ENCODE measurements at regions not wholly inside any gene's neighbourhood (a gene's known extent, or its start where the extent isn't known, plus 50 kb on each side); places are given as distances from the start of the nearest gene placed in this dataset.

DNA sequence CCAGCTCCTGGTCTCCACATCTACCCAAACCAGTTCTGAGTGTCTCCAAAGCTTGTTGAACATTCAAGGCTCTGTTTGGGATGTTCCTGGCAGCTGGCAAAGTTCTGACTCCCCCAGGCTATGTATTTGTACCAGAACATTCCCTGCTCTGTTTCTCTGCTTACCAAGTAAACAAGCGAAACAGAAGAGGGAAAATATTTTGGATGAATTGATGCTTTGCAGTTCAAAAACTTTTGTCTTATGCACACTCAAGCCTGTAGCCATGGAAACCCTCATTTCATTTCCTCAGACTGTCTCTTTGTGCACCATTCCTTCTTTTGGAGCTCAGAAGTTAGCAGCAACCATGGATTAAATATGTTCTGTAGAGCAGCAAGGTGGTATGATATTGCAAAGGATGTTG lies 145.8 kb downstream of the ACTL7B start:
- ATAC-seq (no peak), DNase-seq (no peak)
- no peak for TF ChIP-seq CTCF (IDR thresholded peaks at IDR 0.05)
- H3K36me3 ChIP-seq = no peaks in the 10 kb centered on the region
- no peaks in the 10 kb centered on the region for H3K4me1 ChIP-seq
- no peak overlapping the region for H3K27ac ChIP-seq
- no peaks in the 10 kb centered on the region for H3K9me3 ChIP-seq
- no peaks in the 10 kb centered on the region for H3K27me3 ChIP-seq (ENCODE audit: low read depth)
- H3K4me3 ChIP-seq = no peak overlapping the region
- intact Hi-C loops (cut with DNase I) = no loop called here

GRCh38 chr9:108709126-108709525 lies 146.7 kb downstream of the ACTL7B start:
- ATAC-seq (no peak), DNase-seq (no peak)
- H3K4me3 ChIP-seq = no peak overlapping the region
- H3K36me3 ChIP-seq = no peaks in the 10 kb centered on the region
- H3K4me1 ChIP-seq = no peaks in the 10 kb centered on the region
- no peaks in the 10 kb centered on the region for H3K27me3 ChIP-seq (ENCODE audit: low read depth)
- H3K9me3 ChIP-seq = no peaks in the 10 kb centered on the region
- no peak for TF ChIP-seq CTCF (IDR thresholded peaks at IDR 0.05)
- intact Hi-C loops (cut with DNase I) = no loop called here
- H3K27ac ChIP-seq = no peak overlapping the region

GRCh38 chr9:108708448-108708847 lies 147.3 kb downstream of the ACTL7B start:
- no peak for DNase-seq
- TF ChIP-seq CTCF (IDR thresholded peaks at IDR 0.05) = no peak
- Histone ChIP-seq H3K4me3 (no peak overlapping the region), H3K36me3 (no peaks in the 10 kb centered on the region), H3K27me3 (ENCODE audit: low read depth) (no peaks in the 10 kb centered on the region), H3K9me3 (no peaks in the 10 kb centered on the region), H3K27ac (no peak overlapping the region), H3K4me1 (no peaks in the 10 kb centered on the region)
- ATAC-seq = no peak
- intact Hi-C loops (cut with DNase I) = no loop called here

- H3K27ac ChIP-seq = no peak overlapping the region
- no peak for TF ChIP-seq CTCF (IDR thresholded peaks at IDR 0.05)
- no peaks in the 10 kb centered on the region for H3K27me3 ChIP-seq (ENCODE audit: low read depth)
- H3K4me3 ChIP-seq = no peak overlapping the region
- intact Hi-C loops (cut with DNase I) = no loop called here
- DNase-seq = no peak
- no peak for ATAC-seq
- H3K4me1 ChIP-seq = no peaks in the 10 kb centered on the region
- no peaks in the 10 kb centered on the region for H3K9me3 ChIP-seq
- H3K36me3 ChIP-seq = no peaks in the 10 kb centered on the region
Observed at GRCh38 chr9:108707120-108707519, 148.7 kb downstream of the ACTL7B start.

- Histone ChIP-seq H3K4me1 (no peaks in the 10 kb centered on the region), H3K4me3 (no peak overlapping the region), H3K27ac (no peak overlapping the region), H3K9me3 (no peaks in the 10 kb centered on the region), H3K36me3 (no peaks in the 10 kb centered on the region), H3K27me3 (ENCODE audit: low read depth) (no peaks in the 10 kb centered on the region)
- ATAC-seq = no peak
- intact Hi-C loops (cut with DNase I) = no loop called here
- no peak for DNase-seq
- no peak for TF ChIP-seq CTCF (IDR thresholded peaks at IDR 0.05)
Observed at GRCh38 chr9:108704156-108704852, 151.5 kb downstream of the ACTL7B start.

Measured in lower lobe of right lung (tissue), 2 donors.